Skin epidermis (tissue), 12 donors: ENCODE measurements at regions not wholly inside any gene's neighbourhood (a gene's known extent, or its start where the extent isn't known, plus 50 kb on each side); places are given as distances from the start of the nearest gene placed in this dataset.
"Not testable (repeated sequence)": the region's sequence is repeated elsewhere in the genome, so short reads cannot be mapped to it uniquely, and the experiment has no call there.

Experiments
- H3K27ac ChIP-seq, 21 experiments: fragments of 200-600 bp; sonication (generic) in 11 of 21; one replicate each; pipeline ENCODE4 v1.5.0; 2020; ENCODE audit warnings: mild to moderate bottlenecking in 3 of 21, inconsistent platforms in 2 of 21, moderate library complexity in 2 of 21
- H3K4me3 ChIP-seq, 7 experiments: fragments of 200-600 bp; sonication (generic) in 2 of 7; one replicate each; pipeline ENCODE4 v1.5.0; 2020; ENCODE audit warnings: inconsistent platforms in 2 of 7, mild to moderate bottlenecking in 2 of 7, moderate library complexity in 1 of 7

- no peak overlapping the region for H3K27ac ChIP-seq
- H3K4me3 ChIP-seq, result no peak overlapping the region
These were observed 297.3 kb downstream of the GUCY2F start for GRCh38 chrX:109184506-109185139.

- Histone ChIP-seq H3K4me3 (no peak overlapping the region), H3K27ac (no peak overlapping the region)
These were observed 309.7 kb downstream of the GUCY2F start for GRCh38 chrX:109172091-109172602.

GRCh38 chrX:109155161-109155560 is 326.7 kb downstream of the GUCY2F start:
- Histone ChIP-seq H3K27ac (no peak overlapping the region), H3K4me3 (no peak overlapping the region)

GRCh38 chrX:109144173-109144572 is 337.7 kb downstream of the GUCY2F start:
- not testable (repeated sequence) for H3K4me3 ChIP-seq, H3K27ac ChIP-seq

- no peak overlapping the region for H3K27ac ChIP-seq
These were observed 341.4 kb downstream of the GUCY2F start for GRCh38 chrX:109140463-109140862.

GRCh38 chrX:109134777-109135176 is 347.1 kb downstream of the GUCY2F start:
- H3K27ac ChIP-seq, result no peak overlapping the region
- H3K4me3 ChIP-seq, result no peak overlapping the region

More at GRCh38 chrX:109140463-109140862, 341.4 kb downstream of the GUCY2F start:
- no peak overlapping the region for H3K4me3 ChIP-seq

GRCh38 chrX:109125304-109125703 is 356.6 kb downstream of the GUCY2F start:
- H3K27ac ChIP-seq, result no peak overlapping the region
- H3K4me3 ChIP-seq, result no peak overlapping the region

- Histone ChIP-seq H3K27ac (no peak overlapping the region), H3K4me3 (no peak overlapping the region)
These were observed 353.0 kb upstream of the IRS4 start for GRCh38 chrX:109089359-109089758.

- H3K4me3 ChIP-seq, result no peak overlapping the region
- H3K27ac ChIP-seq, result no peak overlapping the region
These were observed 341.4 kb upstream of the IRS4 start for GRCh38 chrX:109077788-109078187.

- H3K27ac ChIP-seq, H3K4me3 ChIP-seq: not testable (repeated sequence)
These were observed 317.8 kb upstream of the IRS4 start for GRCh38 chrX:109054181-109054581.

- H3K4me3 ChIP-seq, result no peak overlapping the region
- no peak overlapping the region for H3K27ac ChIP-seq
These were observed 313.5 kb upstream of the IRS4 start for GRCh38 chrX:109049903-109050302.

GRCh38 chrX:109049416-109049815 is 313.1 kb upstream of the IRS4 start:
- Histone ChIP-seq H3K27ac (no peak overlapping the region), H3K4me3 (no peak overlapping the region)

- no peak overlapping the region for H3K27ac ChIP-seq
- no peak overlapping the region for H3K4me3 ChIP-seq
These were observed 303.7 kb upstream of the IRS4 start for GRCh38 chrX:109040057-109040456.

GRCh38 chrX:109036624-109037023 is 300.3 kb upstream of the IRS4 start:
- H3K4me3 ChIP-seq, result no peak overlapping the region
- no peak overlapping the region for H3K27ac ChIP-seq

GRCh38 chrX:108993909-108994308 is 257.5 kb upstream of the IRS4 start:
- no peak overlapping the region for H3K27ac ChIP-seq
- H3K4me3 ChIP-seq, result no peak overlapping the region

GRCh38 chrX:108972899-108973298 is 236.5 kb upstream of the IRS4 start:
- not testable (repeated sequence) for H3K27ac ChIP-seq, H3K4me3 ChIP-seq

- no peak overlapping the region for H3K27ac ChIP-seq
These were observed 210.8 kb upstream of the IRS4 start for GRCh38 chrX:108947205-108947604.

GRCh38 chrX:108946531-108946930 is 210.2 kb upstream of the IRS4 start:
- H3K27ac ChIP-seq, result no peak overlapping the region
- H3K4me3 ChIP-seq, result no peak overlapping the region

More at GRCh38 chrX:108947205-108947604, 210.8 kb upstream of the IRS4 start:
- no peak overlapping the region for H3K4me3 ChIP-seq

- H3K4me3 ChIP-seq, result no peak overlapping the region
- no peak overlapping the region for H3K27ac ChIP-seq
These were observed 209.6 kb upstream of the IRS4 start for GRCh38 chrX:108945883-108946523.

GRCh38 chrX:108914791-108915190 is 178.4 kb upstream of the IRS4 start:
- Histone ChIP-seq H3K27ac (no peak overlapping the region), H3K4me3 (no peak overlapping the region)

- not testable (repeated sequence) for H3K4me3 ChIP-seq, H3K27ac ChIP-seq
These were observed 167.5 kb upstream of the IRS4 start for GRCh38 chrX:108903831-108904230.
